Cerebellar cortex (tissue), 1 donor: ENCODE measurements at regions not wholly inside any gene's neighbourhood (a gene's known extent, or its start where the extent isn't known, plus 50 kb on each side); places are given as distances from the start of the nearest gene placed in this dataset.

ENCODE experiments used
- DNase-seq: peaks from one replicate; pipeline ENCODE4 v3.0.0-alpha.2; 2015; ENCODE audit warnings: low spot score

- DNase-seq = no peak
Measured at GRCh38 chr2:56615760-56616159, 432.0 kb downstream of the CCDC85A start.

GRCh38 chr2:56624181-56624580 is 440.4 kb downstream of the CCDC85A start:
- no peak for DNase-seq

- no peak for DNase-seq
Measured at GRCh38 chr2:56626927-56627326, 443.1 kb downstream of the CCDC85A start.

GRCh38 chr2:56630286-56630685 is 446.5 kb downstream of the CCDC85A start:
- DNase-seq = no peak

GRCh38 chr2:56647997-56648396 is 464.2 kb downstream of the CCDC85A start:
- DNase-seq = no peak

GRCh38 chr2:56648802-56649201 is 465.0 kb downstream of the CCDC85A start:
- DNase-seq = no peak

- DNase-seq = no peak
Measured at GRCh38 chr2:56654936-56655335, 471.1 kb downstream of the CCDC85A start.

GRCh38 chr2:56656826-56657225 is 473.0 kb downstream of the CCDC85A start:
- no peak for DNase-seq

GRCh38 chr2:56666777-56667176 is 483.0 kb downstream of the CCDC85A start:
- no peak for DNase-seq

GRCh38 chr2:56671973-56672569 is 488.3 kb downstream of the CCDC85A start:
- DNase-seq = no peak

GRCh38 chr2:56674084-56674483 is 490.3 kb downstream of the CCDC85A start:
- DNase-seq = no peak

GRCh38 chr2:56676966-56677365 is 493.2 kb downstream of the CCDC85A start:
- no peak for DNase-seq

- DNase-seq = no peak
Measured at GRCh38 chr2:56680971-56681631, 497.3 kb downstream of the CCDC85A start.

- DNase-seq = no peak
Measured at GRCh38 chr2:56681659-56682396, 498.0 kb downstream of the CCDC85A start.

- no peak for DNase-seq
Measured at GRCh38 chr2:56682397-56682760, 498.6 kb downstream of the CCDC85A start.

- no peak for DNase-seq
Measured at GRCh38 chr2:56684327-56684726, 500.5 kb downstream of the CCDC85A start.

- DNase-seq = no peak
Measured at GRCh38 chr2:56685205-56685604, 501.4 kb downstream of the CCDC85A start.

GRCh38 chr2:56687169-56687568 is 503.4 kb downstream of the CCDC85A start:
- no peak for DNase-seq

- no peak for DNase-seq
Measured at GRCh38 chr2:56688661-56689060, 504.9 kb downstream of the CCDC85A start.

GRCh38 chr2:56693501-56693900 is 509.7 kb downstream of the CCDC85A start:
- no peak for DNase-seq

GRCh38 chr2:56703001-56703400 is 519.2 kb downstream of the CCDC85A start:
- DNase-seq = no peak

GRCh38 chr2:56705713-56706112 is 521.9 kb downstream of the CCDC85A start:
- no peak for DNase-seq

GRCh38 chr2:56707218-56707617 is 523.4 kb downstream of the CCDC85A start:
- DNase-seq = no peak
